ENCODE measurements at regions not wholly inside any gene's neighbourhood (a gene's known extent, or its start where the extent isn't known, plus 50 kb on each side); places are given as distances from the start of the nearest gene placed in this dataset.

GRCh38 chr6:166031275-166031674, 136.4 kb downstream of the TBXT start:
- no peak overlapping the region for H3K4me3 ChIP-seq (ENCODE audit: low read depth, low read length)
- TF ChIP-seq CTCF (IDR thresholded peaks at IDR 0.05; ENCODE audit: low read depth, low read length) = no peak
- in situ Hi-C loops (cut with HindIII; ENCODE audit: low sequenced_read_pairs) = no loop called here
- no peak for DNase-seq (ENCODE audit: low read depth, low spot score)

- DNase-seq (ENCODE audit: low read depth, low spot score) = peak; percentile 25
- H3K4me3 ChIP-seq (ENCODE audit: low read depth, low read length) = no peak overlapping the region
- in situ Hi-C loops (cut with HindIII; ENCODE audit: low sequenced_read_pairs) = no loop called here
- no peak for TF ChIP-seq CTCF (IDR thresholded peaks at IDR 0.05; ENCODE audit: low read depth, low read length)
Measured at GRCh38 chr6:166029506-166029905, 138.1 kb downstream of the TBXT start.

- no peak for TF ChIP-seq CTCF (IDR thresholded peaks at IDR 0.05; ENCODE audit: low read depth, low read length)
- no peak overlapping the region for H3K4me3 ChIP-seq (ENCODE audit: low read depth, low read length)
- in situ Hi-C loops (cut with HindIII; ENCODE audit: low sequenced_read_pairs) = no loop called here
- peak; percentile 36 for DNase-seq (ENCODE audit: low read depth, low spot score)
Measured at GRCh38 chr6:166027761-166028160, 139.9 kb downstream of the TBXT start.

GRCh38 chr6:166026586-166027126, 141.0 kb downstream of the TBXT start:
- in situ Hi-C loops (cut with HindIII; ENCODE audit: low sequenced_read_pairs) = no loop called here
- no peak overlapping the region for H3K4me3 ChIP-seq (ENCODE audit: low read depth, low read length)
- no peak for TF ChIP-seq CTCF (IDR thresholded peaks at IDR 0.05; ENCODE audit: low read depth, low read length)
- DNase-seq (ENCODE audit: low read depth, low spot score) = no peak

GRCh38 chr6:166025149-166025898, 142.3 kb downstream of the TBXT start:
- in situ Hi-C loops (cut with HindIII; ENCODE audit: low sequenced_read_pairs) = no loop called here
- TF ChIP-seq CTCF (IDR thresholded peaks at IDR 0.05; ENCODE audit: low read depth, low read length) = no peak
- H3K4me3 ChIP-seq (ENCODE audit: low read depth, low read length) = no peak overlapping the region
- peak; percentile 82 for DNase-seq (ENCODE audit: low read depth, low spot score)

GRCh38 chr6:166024252-166024651, 143.4 kb downstream of the TBXT start:
- H3K4me3 ChIP-seq (ENCODE audit: low read depth, low read length) = no peak overlapping the region
- TF ChIP-seq CTCF (IDR thresholded peaks at IDR 0.05; ENCODE audit: low read depth, low read length) = no peak
- no peak for DNase-seq (ENCODE audit: low read depth, low spot score)
- in situ Hi-C loops (cut with HindIII; ENCODE audit: low sequenced_read_pairs) = no loop called here
